HG03196 (cell line): ENCODE measurements at regions not wholly inside any gene's neighbourhood (a gene's known extent, or its start where the extent isn't known, plus 50 kb on each side); places are given as distances from the start of the nearest gene placed in this dataset.
"Not testable (repeated sequence)": the region's sequence is repeated elsewhere in the genome, so short reads cannot be mapped to it uniquely, and the experiment has no call there.

Experiments used
- ATAC-seq: cut with Tn5 transposase; IDR thresholded peaks from one replicate; pipeline ENCODE4 v1.9.1; 2021; ENCODE audit not compliant: unreplicated experiment

- ATAC-seq = no peak
Observed at GRCh38 chr2:107542314-107542740, 284.4 kb upstream of the RGPD4 start.

GRCh38 chr2:107543793-107544192 lies 282.9 kb upstream of the RGPD4 start:
- ATAC-seq = no peak

- ATAC-seq = no peak
Observed at GRCh38 chr2:107545066-107545465, 281.6 kb upstream of the RGPD4 start.

- ATAC-seq = no peak
Observed at GRCh38 chr2:107545851-107546250, 280.8 kb upstream of the RGPD4 start.

- ATAC-seq = no peak
Observed at GRCh38 chr2:107548216-107548615, 278.5 kb upstream of the RGPD4 start.

GRCh38 chr2:107553046-107553445 lies 273.6 kb upstream of the RGPD4 start:
- ATAC-seq = no peak

- ATAC-seq = no peak
Observed at GRCh38 chr2:107553539-107553938, 273.2 kb upstream of the RGPD4 start.

- ATAC-seq = no peak
Observed at GRCh38 chr2:107556038-107556627, 270.6 kb upstream of the RGPD4 start.

- ATAC-seq = no peak
Observed at GRCh38 chr2:107558295-107558694, 268.4 kb upstream of the RGPD4 start.

GRCh38 chr2:107569496-107569895 lies 257.2 kb upstream of the RGPD4 start:
- ATAC-seq = no peak

GRCh38 chr2:107570876-107571275 lies 255.8 kb upstream of the RGPD4 start:
- no peak for ATAC-seq

- ATAC-seq = not testable (repeated sequence)
Observed at GRCh38 chr2:107572890-107573289, 253.8 kb upstream of the RGPD4 start.

- no peak for ATAC-seq
Observed at GRCh38 chr2:107576991-107577390, 249.7 kb upstream of the RGPD4 start.

- no peak for ATAC-seq
Observed at GRCh38 chr2:107582487-107582886, 244.2 kb upstream of the RGPD4 start.

GRCh38 chr2:107584577-107584976 lies 242.1 kb upstream of the RGPD4 start:
- no peak for ATAC-seq

- ATAC-seq = no peak
Observed at GRCh38 chr2:107585851-107586250, 240.8 kb upstream of the RGPD4 start.

GRCh38 chr2:107588181-107588580 lies 238.5 kb upstream of the RGPD4 start:
- ATAC-seq = no peak

- ATAC-seq = no peak
Observed at GRCh38 chr2:107589079-107589491, 237.6 kb upstream of the RGPD4 start.

- no peak for ATAC-seq
Observed at GRCh38 chr2:107591561-107592279, 235.0 kb upstream of the RGPD4 start.

- no peak for ATAC-seq
Observed at GRCh38 chr2:107592280-107592624, 234.4 kb upstream of the RGPD4 start.

GRCh38 chr2:107595285-107595684 lies 231.4 kb upstream of the RGPD4 start:
- ATAC-seq = no peak

GRCh38 chr2:107595749-107596148 lies 230.9 kb upstream of the RGPD4 start:
- ATAC-seq = no peak

- no peak for ATAC-seq
Observed at GRCh38 chr2:107597507-107597906, 229.2 kb upstream of the RGPD4 start.
